ENCODE measurements at regions not wholly inside any gene's neighbourhood (a gene's known extent, or its start where the extent isn't known, plus 50 kb on each side); places are given as distances from the start of the nearest gene placed in this dataset.

DNA sequence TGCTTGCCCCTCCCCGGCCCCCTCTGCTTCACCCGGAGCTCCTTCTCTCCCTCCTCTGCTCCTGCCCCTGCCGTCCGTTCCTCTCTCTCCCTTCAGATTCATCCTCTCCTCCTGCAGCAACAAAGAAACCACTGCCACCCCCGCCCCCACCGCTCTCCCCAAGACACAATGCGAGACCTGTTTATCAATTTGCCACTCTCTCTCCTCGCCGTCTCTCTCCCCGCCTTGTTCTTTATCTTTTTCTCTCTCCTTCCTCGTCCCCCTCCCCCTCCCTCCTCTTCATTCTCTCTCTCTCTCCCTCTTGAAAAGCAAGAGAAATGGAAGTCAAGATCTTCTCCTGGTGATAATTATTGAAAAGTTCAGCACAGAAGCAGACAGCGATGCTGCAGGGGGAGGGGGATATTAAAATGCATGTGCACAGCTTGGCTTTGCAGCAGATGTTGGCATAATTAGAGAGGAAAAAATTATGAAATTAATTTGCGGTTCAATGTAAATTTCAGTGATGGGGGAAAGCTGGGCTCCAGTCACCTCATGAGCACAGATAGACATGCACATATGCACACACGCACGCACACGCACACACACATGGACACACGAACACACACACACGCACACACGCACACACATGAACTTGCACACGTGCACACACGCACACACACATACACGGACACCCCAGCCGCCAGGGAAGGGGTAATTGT is 58.1 kb upstream of the CBFA2T3 start:
- CTCF ChIA-PET, result no interaction called here
- no peak for TF ChIP-seq CTBP1 (IDR thresholded peaks at IDR 0.05; ENCODE audit: borderline replicate concordance)
- no peak for TF ChIP-seq NFRKB (IDR thresholded peaks at IDR 0.05)
- TF ChIP-seq ZNF384 (IDR thresholded peaks at IDR 0.05), result no peak
- no peak for TF ChIP-seq FOXM1 (IDR thresholded peaks at IDR 0.05; ENCODE audit: borderline replicate concordance)
- no peak for TF ChIP-seq FOXK2 (IDR thresholded peaks at IDR 0.05)
- TF ChIP-seq PKNOX1 (IDR thresholded peaks at IDR 0.05), result no peak
- TF ChIP-seq ARNT (IDR thresholded peaks at IDR 0.05), result no peak
- TF ChIP-seq HDGF (IDR thresholded peaks at IDR 0.05; ENCODE audit: borderline replicate concordance), result no peak
- TF ChIP-seq TARDBP (IDR thresholded peaks at IDR 0.05), result no peak
- TF ChIP-seq L3MBTL2 (conservative IDR thresholded peaks at IDR 0.05), result no peak
- no peak for TF ChIP-seq SUZ12 (IDR thresholded peaks at IDR 0.05)
- no peak for TF ChIP-seq ELF4 (IDR thresholded peaks at IDR 0.05)
- TF ChIP-seq BHLHE40 (IDR thresholded peaks at IDR 0.05; ENCODE audit: borderline replicate concordance), result no peak
- TF ChIP-seq LEF1 (IDR thresholded peaks at IDR 0.05; ENCODE audit: borderline replicate concordance), result no peak
- TF ChIP-seq SP1 (IDR thresholded peaks at IDR 0.05), result no peak
- TF ChIP-seq FOXA1 (IDR thresholded peaks at IDR 0.05), result no peak
- POLR2A ChIA-PET, result no interaction called here
- no peak for DNase-seq (ENCODE audit: extremely low spot score)

DNA sequence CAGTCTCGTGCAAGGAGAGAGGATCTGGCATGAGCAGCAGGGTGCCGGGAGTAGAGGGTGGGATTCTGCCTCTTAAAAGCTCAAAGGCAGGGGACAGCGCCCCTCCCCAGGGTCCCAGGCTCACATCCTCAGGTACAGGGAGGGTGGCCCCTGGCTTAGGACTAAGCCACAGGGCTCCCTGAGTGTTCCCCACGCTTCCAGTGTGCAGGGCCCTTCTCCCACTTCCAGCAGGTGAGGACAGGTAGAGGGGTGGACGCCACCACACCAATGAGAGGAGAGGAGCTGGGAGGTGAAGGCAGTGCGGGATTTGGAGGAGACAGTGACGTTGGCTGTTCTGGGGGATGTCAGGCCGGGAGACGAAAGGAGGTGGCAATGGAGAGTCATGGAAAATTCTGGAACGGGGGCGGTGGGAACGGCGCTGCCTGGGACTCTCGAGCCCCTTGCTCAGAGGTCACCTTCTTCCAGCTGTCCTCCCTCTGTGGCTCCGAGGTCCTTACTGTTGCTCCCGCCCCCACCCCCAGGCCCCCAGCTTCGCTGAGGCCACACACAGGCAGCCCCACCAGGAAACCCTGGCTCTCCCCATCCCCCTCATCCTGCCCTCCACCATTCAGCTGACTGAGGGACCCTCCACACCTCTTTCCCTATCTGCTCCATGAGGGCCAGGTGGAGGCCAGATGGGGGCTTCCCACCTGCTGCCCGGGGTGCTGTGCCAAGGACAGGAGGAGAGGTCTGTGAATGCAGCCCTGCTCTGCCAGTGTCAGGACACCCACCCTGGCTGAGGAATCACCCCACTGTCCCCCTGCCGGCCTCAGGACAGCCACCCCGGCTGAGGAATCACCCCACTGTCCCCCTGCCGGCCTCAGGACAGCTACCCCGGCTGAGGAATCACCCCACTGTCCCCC is 57.7 kb upstream of the ACSF3 start:
- no peak for TF ChIP-seq NFRKB (IDR thresholded peaks at IDR 0.05)
- no peak for TF ChIP-seq ARNT (IDR thresholded peaks at IDR 0.05)
- TF ChIP-seq ZNF384 (IDR thresholded peaks at IDR 0.05), result no peak
- TF ChIP-seq SUZ12 (IDR thresholded peaks at IDR 0.05), result no peak
- no peak for TF ChIP-seq HDGF (IDR thresholded peaks at IDR 0.05; ENCODE audit: borderline replicate concordance)
- TF ChIP-seq PKNOX1 (IDR thresholded peaks at IDR 0.05), result no peak
- TF ChIP-seq TARDBP (IDR thresholded peaks at IDR 0.05), result no peak
- TF ChIP-seq LEF1 (IDR thresholded peaks at IDR 0.05; ENCODE audit: borderline replicate concordance), result no peak
- TF ChIP-seq FOXK2 (IDR thresholded peaks at IDR 0.05), result no peak
- no peak for TF ChIP-seq L3MBTL2 (conservative IDR thresholded peaks at IDR 0.05)
- no peak for TF ChIP-seq SP1 (IDR thresholded peaks at IDR 0.05)
- TF ChIP-seq BHLHE40 (IDR thresholded peaks at IDR 0.05; ENCODE audit: borderline replicate concordance), result no peak
- no peak for TF ChIP-seq ELF4 (IDR thresholded peaks at IDR 0.05)
- TF ChIP-seq FOXM1 (IDR thresholded peaks at IDR 0.05; ENCODE audit: borderline replicate concordance), result no peak
- no peak for TF ChIP-seq CTBP1 (IDR thresholded peaks at IDR 0.05; ENCODE audit: borderline replicate concordance)
- no peak for TF ChIP-seq FOXA1 (IDR thresholded peaks at IDR 0.05)

GRCh38 chr16:89036776-89037175 is 56.9 kb upstream of the ACSF3 start:
- TF ChIP-seq SUZ12 (IDR thresholded peaks at IDR 0.05) (no peak), SP1 (IDR thresholded peaks at IDR 0.05) (no peak), FOXM1 (IDR thresholded peaks at IDR 0.05; ENCODE audit: borderline replicate concordance) (no peak), FOXA1 (IDR thresholded peaks at IDR 0.05) (no peak), ELF4 (IDR thresholded peaks at IDR 0.05) (no peak), ARNT (IDR thresholded peaks at IDR 0.05) (no peak), L3MBTL2 (conservative IDR thresholded peaks at IDR 0.05) (no peak), CTBP1 (IDR thresholded peaks at IDR 0.05; ENCODE audit: borderline replicate concordance) (no peak), HDGF (IDR thresholded peaks at IDR 0.05; ENCODE audit: borderline replicate concordance) (no peak), NFRKB (IDR thresholded peaks at IDR 0.05) (no peak), TARDBP (IDR thresholded peaks at IDR 0.05) (no peak), ZNF384 (IDR thresholded peaks at IDR 0.05) (no peak), PKNOX1 (IDR thresholded peaks at IDR 0.05) (no peak)
- POLR2A ChIA-PET, result no interaction called here

More for the DNA sequence above, 57.7 kb upstream of the ACSF3 start:
- CTCF ChIA-PET, result no interaction called here
- no peak for DNase-seq (ENCODE audit: extremely low spot score)
- POLR2A ChIA-PET, result no interaction called here

DNA sequence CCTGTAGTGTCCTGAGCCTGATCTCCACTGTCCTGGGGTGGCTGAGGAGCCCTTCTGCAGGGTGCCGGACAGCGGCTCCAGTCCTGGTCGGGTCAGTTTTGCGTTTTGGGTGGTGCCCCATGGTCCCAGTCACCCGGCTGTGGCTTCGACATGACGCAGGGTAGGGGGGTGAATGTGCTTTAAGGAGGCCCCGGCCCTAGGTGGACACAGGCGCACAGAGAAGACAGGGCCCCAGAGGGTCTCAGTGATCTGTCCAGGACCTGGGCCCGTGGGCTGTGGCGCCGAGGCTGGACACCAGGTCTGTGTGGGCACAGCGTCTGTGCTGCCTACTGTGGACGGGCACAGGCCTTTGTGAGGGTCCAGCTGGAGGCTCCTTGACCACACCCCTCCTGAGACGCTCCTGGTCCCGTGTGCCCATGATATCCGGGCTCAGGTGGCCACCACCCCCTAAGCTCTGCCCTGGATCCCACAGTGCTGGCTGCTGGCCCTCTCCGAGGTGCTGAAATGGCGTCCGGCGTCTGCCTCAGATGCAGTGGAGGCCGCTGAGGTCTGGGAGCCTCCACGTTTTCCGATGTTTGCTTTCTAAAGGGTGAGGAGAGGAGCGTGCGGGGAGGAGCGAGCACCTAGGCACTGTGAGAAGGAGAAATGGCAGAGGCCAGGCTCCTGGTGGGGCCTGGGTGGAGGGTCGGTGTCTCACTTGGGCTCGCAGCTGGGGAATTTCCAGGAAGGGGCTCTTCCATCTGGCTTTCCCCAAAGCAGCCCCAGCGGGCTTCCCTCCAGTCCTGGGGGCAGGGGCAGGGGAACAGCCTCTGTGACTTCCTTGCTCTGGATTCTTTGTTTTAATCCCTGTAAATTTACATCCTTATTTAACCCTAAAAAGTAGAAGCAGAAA is 56.1 kb upstream of the ACSF3 start:
- ChIA-PET CTCF (no interaction called here), POLR2A (no interaction called here)
- peak; percentile 58 for DNase-seq (ENCODE audit: extremely low spot score)
- no peak for TF ChIP-seq SUZ12 (IDR thresholded peaks at IDR 0.05)

More at GRCh38 chr16:89036776-89037175, 56.9 kb upstream of the ACSF3 start:
- DNase-seq (ENCODE audit: extremely low spot score), result no peak
- CTCF ChIA-PET, result no interaction called here

DNA sequence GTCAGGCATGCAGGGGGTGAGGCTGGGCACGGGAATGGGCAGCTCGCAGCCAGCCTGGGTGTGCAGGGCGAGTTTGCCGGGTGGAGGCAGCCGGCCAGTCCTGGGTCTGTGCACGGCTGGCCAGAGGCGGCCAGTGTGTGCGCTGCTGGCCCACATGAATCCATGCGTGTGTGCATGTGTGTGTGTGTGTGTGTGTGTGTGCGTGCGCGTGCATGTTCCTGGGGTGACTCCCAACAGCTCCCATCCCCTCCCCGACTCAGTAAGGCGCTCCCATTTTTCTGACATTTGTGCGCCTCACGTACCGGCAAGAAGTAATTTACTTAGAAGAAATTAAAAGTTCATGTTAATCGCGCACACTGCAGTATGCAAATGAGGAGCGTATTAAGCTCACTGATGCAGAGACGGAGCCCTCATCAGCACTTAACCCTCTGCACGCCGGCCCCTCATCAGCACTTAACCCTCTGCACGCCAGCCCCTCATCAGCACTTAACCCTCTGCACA is 55.4 kb upstream of the ACSF3 start:
- TF ChIP-seq SUZ12 (IDR thresholded peaks at IDR 0.05) (no peak), PKNOX1 (IDR thresholded peaks at IDR 0.05) (no peak), FOXM1 (IDR thresholded peaks at IDR 0.05; ENCODE audit: borderline replicate concordance) (no peak), ZNF384 (IDR thresholded peaks at IDR 0.05) (no peak), BHLHE40 (IDR thresholded peaks at IDR 0.05; ENCODE audit: borderline replicate concordance) (no peak), TARDBP (IDR thresholded peaks at IDR 0.05) (no peak)
- ChIA-PET POLR2A (no interaction called here), CTCF (no interaction called here)
- no peak for DNase-seq (ENCODE audit: extremely low spot score)

All from HEK293T (cell line).